ENCODE measurements at regions not wholly inside any gene's neighbourhood (a gene's known extent, or its start where the extent isn't known, plus 50 kb on each side); places are given as distances from the start of the nearest gene placed in this dataset.

- no peak overlapping the region for H3K27ac ChIP-seq
- no peaks in the 10 kb centered on the region for H3K4me1 ChIP-seq (replicated peaks in 1 of 2)
- ATAC-seq (replicated peaks in 6 of 8) = no peak
- 33 to 100% (median 73%) methylated on average over 1 to 5 of the region's 16 CpGs; no CpG with 5 or more reads in 4 of the 10 experiments for WGBS, 10 experiments
- in situ Hi-C loops (cut with MboI; ENCODE audit: low pct_unique_long_range_greater_than_20kb in 2 of 9, low sequenced_read_pairs in 9 of 9, unreplicated experiment in 9 of 9) = no loop called here
- H3K4me3 ChIP-seq = no peak overlapping the region
These were observed 164.9 kb upstream of the PRNP start for GRCh38 chr20:4521170-4521968.

DNA sequence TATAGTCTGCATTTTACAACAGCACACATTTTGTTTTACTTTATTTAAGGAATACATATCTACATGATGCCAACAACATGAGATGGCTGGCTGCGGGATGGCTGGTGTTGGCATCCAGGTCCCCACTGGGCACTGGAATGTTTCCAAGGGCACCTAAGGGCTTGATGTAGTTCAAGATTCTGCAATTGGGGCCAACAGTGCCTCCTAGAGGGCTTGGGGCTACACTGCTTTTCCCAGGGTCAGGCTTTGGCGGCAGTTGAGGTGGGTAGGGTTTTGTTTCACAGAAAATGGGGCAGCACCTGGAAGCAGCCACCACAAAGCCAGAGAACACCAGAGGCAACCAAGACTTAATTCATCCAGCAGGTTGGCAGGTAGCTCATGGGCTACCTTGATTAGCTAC lies 166.7 kb upstream of the PRNP start:
- Histone ChIP-seq H3K4me3 (no peak overlapping the region), H3K4me1 (replicated peaks in 1 of 2) (no peaks in the 10 kb centered on the region), H3K27ac (no peak overlapping the region)
- ATAC-seq (replicated peaks in 6 of 8) = no peak
- WGBS, 10 experiments = 0 to 75% (median 39%) methylated on average over 1 to 2 of the region's 2 CpGs; no CpG with 5 or more reads in 6 of the 10 experiments
- in situ Hi-C loops (cut with MboI; ENCODE audit: low pct_unique_long_range_greater_than_20kb in 2 of 9, low sequenced_read_pairs in 9 of 9, unreplicated experiment in 9 of 9) = no loop called here

DNA sequence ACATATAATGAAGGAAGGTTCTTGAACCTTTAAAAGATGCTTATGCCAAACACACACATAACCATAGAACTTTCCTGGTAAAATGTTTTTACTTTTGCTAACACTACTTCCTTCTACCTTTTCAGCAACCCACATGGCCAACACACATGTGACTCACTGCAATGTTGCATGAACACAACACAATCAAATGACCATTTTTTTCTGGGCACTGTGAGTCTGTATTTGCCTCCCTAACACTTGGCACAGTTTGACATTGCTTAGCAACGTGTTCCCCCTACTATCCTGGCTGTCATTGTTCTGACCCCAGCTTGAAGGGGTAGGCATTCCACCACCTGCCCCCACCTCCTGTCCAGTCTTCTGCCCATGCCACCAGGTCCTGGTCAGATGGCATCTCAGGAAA lies 169.4 kb upstream of the PRNP start:
- no peaks in the 10 kb centered on the region for H3K4me1 ChIP-seq (replicated peaks in 1 of 2)
- WGBS, 10 experiments = 20% methylated on average over 1 of the region's 1 CpG; no CpG with 5 or more reads in 7 of the 10 experiments
- H3K4me3 ChIP-seq = no peak overlapping the region
- peak in 1 of 8 experiments; percentile 81 for ATAC-seq (replicated peaks in 6 of 8)
- in situ Hi-C loops (cut with MboI; ENCODE audit: low pct_unique_long_range_greater_than_20kb in 2 of 9, low sequenced_read_pairs in 9 of 9, unreplicated experiment in 9 of 9) = no loop called here
- no peak overlapping the region for H3K27ac ChIP-seq

GRCh38 chr20:4513720-4514119 lies 172.5 kb upstream of the PRNP start:
- no peak for ATAC-seq (replicated peaks in 6 of 8)
- no peak overlapping the region for H3K4me3 ChIP-seq
- in situ Hi-C loops (cut with MboI; ENCODE audit: low pct_unique_long_range_greater_than_20kb in 2 of 9, low sequenced_read_pairs in 9 of 9, unreplicated experiment in 9 of 9) = no loop called here
- no peak overlapping the region for H3K27ac ChIP-seq
- no peaks in the 10 kb centered on the region for H3K4me1 ChIP-seq (replicated peaks in 1 of 2)

DNA sequence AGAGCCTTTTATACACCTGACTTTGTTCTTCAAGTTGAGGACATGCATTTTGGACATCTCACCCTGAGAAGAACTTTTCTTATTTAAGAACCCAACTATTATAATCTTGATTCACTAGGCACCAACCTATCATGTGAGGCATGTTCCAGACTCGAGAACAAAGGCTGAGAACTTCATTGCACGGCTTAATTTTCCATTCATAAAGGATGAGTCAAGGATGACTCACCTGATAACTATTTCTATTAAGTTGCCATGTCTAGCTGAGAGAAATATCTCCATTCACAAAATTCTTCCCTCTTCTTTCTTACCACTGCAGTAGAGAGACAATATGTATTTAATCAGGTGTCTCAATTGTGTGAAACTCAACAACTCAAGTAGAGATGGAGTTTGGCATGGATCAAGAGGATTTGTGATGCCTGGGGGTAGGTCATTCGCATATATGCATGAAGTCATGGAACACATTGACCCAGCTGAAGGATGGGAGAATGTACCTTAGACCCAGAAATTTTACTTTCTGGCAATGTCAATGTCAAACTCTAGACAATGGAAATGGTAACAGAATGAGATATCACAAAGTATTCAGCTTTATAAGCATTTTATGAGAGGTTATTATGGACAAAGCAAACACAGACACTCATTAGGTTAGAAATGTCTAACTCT lies 173.2 kb upstream of the PRNP start:
- in situ Hi-C loops (cut with MboI; ENCODE audit: low pct_unique_long_range_greater_than_20kb in 2 of 9, low sequenced_read_pairs in 9 of 9, unreplicated experiment in 9 of 9) = no loop called here
- H3K4me3 ChIP-seq = no peak overlapping the region
- H3K27ac ChIP-seq = no peak overlapping the region
- 0 to 71% (median 46%) methylated on average over 1 to 3 of the region's 3 CpGs for WGBS, 10 experiments
- peaks cover 2 to 7% of the 10 kb centered on the region in 2 donors for H3K4me1 ChIP-seq (replicated peaks in 1 of 2)
- peak in 7 of 8 experiments; percentile 48 to 96 (median 79) for ATAC-seq (replicated peaks in 6 of 8)

GRCh38 chr20:4511776-4512175 lies 174.5 kb upstream of the PRNP start:
- WGBS, 10 experiments = 38 to 100% (median 75%) methylated on average over 1 of the region's 1 CpG; no CpG with 5 or more reads in 6 of the 10 experiments
- in situ Hi-C loops (cut with MboI; ENCODE audit: low pct_unique_long_range_greater_than_20kb in 2 of 9, low sequenced_read_pairs in 9 of 9, unreplicated experiment in 9 of 9) = no loop called here
- ATAC-seq (replicated peaks in 6 of 8) = peak in 3 of 8 experiments; percentile 24 to 45 (median 30)

DNA sequence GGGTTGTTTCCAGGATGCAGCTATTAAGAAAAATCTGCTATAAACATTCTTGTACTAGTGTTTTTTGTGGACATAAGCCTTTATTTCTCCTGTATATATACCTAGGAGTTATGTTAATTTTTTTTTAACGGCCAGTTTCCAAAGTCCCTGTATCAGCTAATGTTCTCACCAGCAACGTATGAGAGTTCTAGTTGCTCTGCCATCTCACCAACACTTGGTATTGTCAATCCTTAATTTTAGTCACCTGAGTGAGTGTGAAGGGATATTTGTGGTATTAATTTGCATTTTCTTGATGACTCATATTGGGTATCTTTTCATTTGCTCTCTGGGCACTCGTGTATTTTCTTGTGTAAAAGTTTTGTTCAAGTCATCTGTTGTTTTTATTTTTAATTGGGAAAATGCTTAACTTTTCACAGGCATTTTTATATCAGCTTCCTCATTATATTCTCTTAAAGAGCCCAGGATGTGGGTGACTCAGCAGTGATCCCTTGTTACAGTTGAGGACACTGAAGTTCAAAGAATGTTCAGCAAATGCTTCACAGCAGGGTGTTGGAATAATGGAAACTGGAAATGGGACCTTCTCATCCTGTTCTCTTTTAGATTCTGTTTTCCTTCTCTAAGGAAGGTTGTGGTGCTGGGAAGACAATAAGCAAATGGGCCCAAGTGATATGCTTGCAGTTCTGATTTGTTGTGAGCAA lies 176.3 kb upstream of the PRNP start:
- ATAC-seq (replicated peaks in 6 of 8) = no peak
- WGBS, 10 experiments = 0 to 94% (median 64%) methylated on average over 1 to 3 of the region's 3 CpGs; no CpG with 5 or more reads in 1 of the 10 experiments
- Histone ChIP-seq H3K27ac (no peak overlapping the region), H3K4me3 (no peak overlapping the region), H3K4me1 (replicated peaks in 1 of 2) (peaks cover 7 to 16% of the 10 kb centered on the region in 2 donors)
- in situ Hi-C loops (cut with MboI; ENCODE audit: low pct_unique_long_range_greater_than_20kb in 2 of 9, low sequenced_read_pairs in 9 of 9, unreplicated experiment in 9 of 9) = no loop called here

More at GRCh38 chr20:4511776-4512175, 174.5 kb upstream of the PRNP start:
- H3K4me1 ChIP-seq (replicated peaks in 1 of 2) = peaks cover 7 to 16% of the 10 kb centered on the region in 2 donors
- H3K4me3 ChIP-seq = no peak overlapping the region
- no peak overlapping the region for H3K27ac ChIP-seq

DNA sequence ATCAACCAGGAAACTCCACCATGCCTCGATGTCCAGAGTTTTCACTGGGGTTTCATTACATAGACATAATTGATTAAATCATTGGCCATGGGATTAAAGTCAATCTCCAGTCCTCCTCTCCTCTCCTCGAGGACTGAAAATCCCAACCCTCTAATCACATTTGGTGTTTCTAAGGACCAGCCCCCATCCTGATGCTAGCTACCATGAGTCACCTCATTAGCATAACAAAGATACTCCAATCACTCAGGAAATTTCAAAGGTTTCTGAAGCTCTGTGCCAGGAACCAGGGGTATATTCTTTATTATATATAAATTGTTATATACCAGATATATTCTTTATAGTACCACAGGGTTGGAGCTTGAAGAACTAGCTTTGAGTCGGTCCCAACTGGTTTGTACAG lies 177.5 kb upstream of the PRNP start:
- peak in 4 of 8 experiments; percentile 35 to 47 (median 41) for ATAC-seq (replicated peaks in 6 of 8)
- no peak overlapping the region for H3K27ac ChIP-seq
- 46 to 100% (median 77%) methylated on average over 1 to 3 of the region's 3 CpGs; no CpG with 5 or more reads in 3 of the 10 experiments for WGBS, 10 experiments

GRCh38 chr20:4507288-4507719 lies 179.0 kb upstream of the PRNP start:
- WGBS, 10 experiments = 0 to 52% (median 11%) methylated on average over 3 to 6 of the region's 6 CpGs; no CpG with 5 or more reads in 2 of the 10 experiments
- H3K4me1 ChIP-seq (replicated peaks in 1 of 2) = peaks cover 7 to 16% of the 10 kb centered on the region in 2 donors
- peak in 7 of 8 experiments; percentile 67 to 97 (median 87) for ATAC-seq (replicated peaks in 6 of 8)
- in situ Hi-C loops (cut with MboI; ENCODE audit: low pct_unique_long_range_greater_than_20kb in 2 of 9, low sequenced_read_pairs in 9 of 9, unreplicated experiment in 9 of 9) = no loop called here
- no peak overlapping the region for H3K27ac ChIP-seq
- no peak overlapping the region for H3K4me3 ChIP-seq

More for the DNA sequence above, 177.5 kb upstream of the PRNP start:
- no peak overlapping the region for H3K4me3 ChIP-seq
- in situ Hi-C loops (cut with MboI; ENCODE audit: low pct_unique_long_range_greater_than_20kb in 2 of 9, low sequenced_read_pairs in 9 of 9, unreplicated experiment in 9 of 9) = no loop called here
- peaks cover 7 to 16% of the 10 kb centered on the region in 2 donors for H3K4me1 ChIP-seq (replicated peaks in 1 of 2)

DNA sequence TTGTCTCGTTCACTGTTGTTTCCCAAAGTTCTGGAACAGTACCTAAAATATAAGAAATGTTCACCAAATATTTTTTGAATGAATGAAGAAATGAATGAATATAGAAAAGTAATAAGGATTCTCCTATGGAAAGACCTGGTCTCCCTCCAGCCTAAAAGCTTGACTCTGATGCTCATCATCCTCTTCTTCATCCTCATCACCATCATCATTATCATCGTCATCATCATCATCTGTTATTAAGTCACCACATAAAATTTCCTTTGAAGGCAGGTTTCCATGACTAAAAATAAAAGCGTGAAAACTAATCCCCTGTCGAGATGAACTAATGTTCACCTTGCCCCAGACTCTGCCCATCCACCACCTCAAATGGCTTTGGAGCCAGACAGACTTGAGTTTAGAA lies 181.4 kb upstream of the PRNP start:
- no peak overlapping the region for H3K27ac ChIP-seq
- in situ Hi-C loops (cut with MboI; ENCODE audit: low pct_unique_long_range_greater_than_20kb in 2 of 9, low sequenced_read_pairs in 9 of 9, unreplicated experiment in 9 of 9) = no loop called here
- no peak overlapping the region for H3K4me3 ChIP-seq
- WGBS, 10 experiments = 42 to 100% (median 80%) methylated on average over 3 to 4 of the region's 4 CpGs; no CpG with 5 or more reads in 1 of the 10 experiments
- peaks cover 7 to 16% of the 10 kb centered on the region in 2 donors for H3K4me1 ChIP-seq (replicated peaks in 1 of 2)
- no peak for ATAC-seq (replicated peaks in 6 of 8)

DNA sequence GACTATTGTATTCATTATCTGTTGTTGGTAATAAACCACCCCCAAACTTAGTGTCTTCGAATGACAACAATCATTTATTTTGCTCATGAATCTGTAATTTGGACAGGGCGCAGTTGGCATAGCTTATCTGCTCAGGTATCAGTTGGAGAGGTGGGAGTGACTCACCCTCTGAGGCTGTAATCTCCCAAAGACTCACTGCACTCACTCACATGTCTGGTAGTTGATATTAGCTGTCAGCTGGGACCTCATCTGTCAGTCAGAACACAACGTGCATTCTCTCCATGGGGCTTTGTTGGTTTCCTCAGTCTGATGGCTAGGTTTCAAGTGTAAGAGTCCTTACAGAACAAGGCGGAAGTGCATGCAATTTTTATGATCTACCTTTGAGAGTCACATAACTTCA lies 183.5 kb upstream of the PRNP start:
- ATAC-seq (replicated peaks in 6 of 8) = no peak
- Histone ChIP-seq H3K4me3 (no peak overlapping the region), H3K4me1 (replicated peaks in 1 of 2) (peaks cover 3 to 6% of the 10 kb centered on the region in 2 donors), H3K27ac (no peak overlapping the region)
- 18 to 73% (median 40%) methylated on average over 1 to 4 of the region's 4 CpGs; no CpG with 5 or more reads in 3 of the 10 experiments for WGBS, 10 experiments
- in situ Hi-C loops (cut with MboI; ENCODE audit: low pct_unique_long_range_greater_than_20kb in 2 of 9, low sequenced_read_pairs in 9 of 9, unreplicated experiment in 9 of 9) = no loop called here

DNA sequence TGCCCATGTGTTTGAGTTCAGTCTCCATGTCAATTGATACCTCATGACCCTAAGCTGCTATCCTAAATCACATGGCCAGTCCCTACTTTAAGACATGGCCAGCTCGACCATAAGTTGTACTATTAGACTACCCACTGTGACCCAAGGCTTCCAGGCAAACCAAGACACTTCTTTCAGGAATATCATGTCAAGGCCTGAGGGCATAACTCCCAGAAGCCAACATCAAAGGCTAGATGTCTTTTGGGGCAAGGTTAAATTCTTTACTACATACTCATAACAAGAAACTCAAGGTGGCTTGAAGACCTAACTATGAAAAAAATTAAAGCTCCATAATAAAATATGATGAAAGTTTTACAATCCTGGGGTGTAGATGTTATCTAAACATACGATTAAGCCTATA lies 192.9 kb upstream of the PRNP start:
- in situ Hi-C loops (cut with MboI; ENCODE audit: low pct_unique_long_range_greater_than_20kb in 2 of 9, low sequenced_read_pairs in 9 of 9, unreplicated experiment in 9 of 9) = no loop called here
- Histone ChIP-seq H3K4me3 (no peak overlapping the region), H3K27ac (no peak overlapping the region), H3K4me1 (replicated peaks in 1 of 2) (no peaks in the 10 kb centered on the region)
- WGBS, 10 experiments = 42 to 100% (median 75%) methylated on average over 1 to 2 of the region's 2 CpGs; no CpG with 5 or more reads in 1 of the 10 experiments
- ATAC-seq (replicated peaks in 6 of 8) = no peak

DNA sequence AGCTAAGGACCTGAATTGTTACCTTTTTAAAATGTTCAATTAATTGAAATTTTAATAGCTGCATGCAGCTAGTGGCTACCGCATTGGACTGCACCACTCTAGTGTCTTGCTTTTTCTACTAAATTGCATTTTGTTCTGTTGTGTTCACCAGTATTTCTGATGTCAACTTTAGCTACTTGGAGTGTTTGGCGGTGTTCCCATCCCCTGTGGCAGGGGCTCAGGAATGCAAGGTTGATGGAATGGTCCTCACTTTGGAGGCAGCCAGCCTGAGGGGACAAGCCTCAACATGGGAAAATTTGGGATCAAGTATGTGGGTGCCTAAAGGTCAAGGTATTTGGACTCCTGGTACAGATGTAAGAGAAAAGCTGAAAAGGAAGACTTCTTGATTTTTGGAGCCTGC lies 194.6 kb upstream of the PRNP start:
- H3K4me1 ChIP-seq (replicated peaks in 1 of 2) = no peaks in the 10 kb centered on the region
- no peak overlapping the region for H3K27ac ChIP-seq
- 71 to 100% (median 88%) methylated on average over 1 to 2 of the region's 2 CpGs for WGBS, 10 experiments
- no peak overlapping the region for H3K4me3 ChIP-seq
- ATAC-seq (replicated peaks in 6 of 8) = no peak
- in situ Hi-C loops (cut with MboI; ENCODE audit: low pct_unique_long_range_greater_than_20kb in 2 of 9, low sequenced_read_pairs in 9 of 9, unreplicated experiment in 9 of 9) = no loop called here
